A549 (cell line): ENCODE measurements at regions not wholly inside any gene's neighbourhood (a gene's known extent, or its start where the extent isn't known, plus 50 kb on each side); places are given as distances from the start of the nearest gene placed in this dataset.

ENCODE experiments used
- ATAC-seq, 2 experiments: fragments of 200-7000 bp in 1 of 2; fragments of >200 bp in 1 of 2; cut with Nextera tagmentation in 1 of 2; cut with Tn5 transposase in 1 of 2; 3 replicates each; pipeline versions ENCODE4 v1.8.0 to v1.9.1; 2018 to 2020; ENCODE audit warnings: mild to moderate bottlenecking in 1 of 2, moderate library complexity in 1 of 2
- CTCF ChIA-PET: fragments of 300-600 bp; sonication (Branson Sonifier 250); formaldehyde crosslinking; extraction: SDS; loops from one replicate; lab custom pipeline; 2021; ENCODE audit warnings: antibody characterized with exemption, inconsistent platforms; lab: Yijun Ruan, JAX
- POLR2A ChIA-PET: fragments of 350-600 bp; formaldehyde crosslinking; extraction: SDS; loops from one replicate; lab custom pipeline; 2021; ENCODE audit warnings: antibody characterized with exemption, inconsistent platforms; lab: Yijun Ruan, JAX
- DNase-seq, 2 experiments: peaks; one replicate each; pipeline versions ENCODE4 v3.0.0 to v3.0.0-alpha.2; 2011 to 2016; ENCODE audit warnings: low read depth in 1 of 2, low spot score in 1 of 2
- FAIRE-seq: peaks from 2 replicates; lab custom pipeline; 2011; peaks lifted over from hg19 to GRCh38; lab: Jason Lieb, UNC
- H3K27ac ChIP-seq, 2 experiments: fragments of >200 bp; sonication (Bioruptor Twin); formaldehyde crosslinking; 3 replicates each; pipeline ENCODE4 v1.5.1; 2016 to 2017
- H3K4me1 ChIP-seq: fragments of >200 bp; sonication (Bioruptor Twin); formaldehyde crosslinking; 3 replicates; pipeline ENCODE4 v1.6.1; 2016
- H3K4me2 ChIP-seq: fragments of >200 bp; sonication (Bioruptor Twin); formaldehyde crosslinking; 3 replicates; pipeline ENCODE4 v1.6.1; 2016
- H3K4me3 ChIP-seq: fragments of >200 bp; sonication (Bioruptor Twin); formaldehyde crosslinking; 3 replicates; pipeline ENCODE4 v1.5.1; 2016
- H3K9me3 ChIP-seq: fragments of >200 bp; sonication (Bioruptor Twin); formaldehyde crosslinking; 3 replicates; pipeline ENCODE4 v1.6.1; 2016
- CHD4 ChIP-seq: fragments of 200-600 bp; sonication (generic); IDR thresholded peaks from 2 replicates; pipeline ENCODE4 v1.6.1; 2016; ENCODE audit warnings: antibody characterized with exemption, mild to moderate bottlenecking, borderline replicate concordance
- CTCF ChIP-seq: fragments of >200 bp; sonication (Bioruptor Twin); formaldehyde crosslinking; IDR thresholded peaks from 3 replicates; pipeline ENCODE4 v1.5.1; 2016
- E2F6 ChIP-seq: IDR thresholded peaks from 2 replicates; pipeline ENCODE4 v1.6.1; 2012; ENCODE audit warnings: low read depth, borderline replicate concordance
- EHF ChIP-seq: fragments of 250-450 bp; sonication (Bioruptor Pico); IDR thresholded peaks from 2 replicates; pipeline ENCODE4 v1.5.0; 2020; ENCODE audit warnings: mild to moderate bottlenecking
- ESRRA ChIP-seq: fragments of 150-350 bp; IDR thresholded peaks from 2 replicates; pipeline ENCODE4 v1.6.1; 2014; ENCODE audit warnings: mild to moderate bottlenecking, low read length, borderline replicate concordance
- FOXS1 ChIP-seq: fragments of 250-450 bp; sonication (Bioruptor Pico); IDR thresholded peaks from 2 replicates; pipeline ENCODE4 v1.5.0; 2020; ENCODE audit warnings: mild to moderate bottlenecking, moderate library complexity
- HDAC2 ChIP-seq: fragments of 200-600 bp; sonication (generic); IDR thresholded peaks from 2 replicates; pipeline ENCODE4 v1.6.1; 2016
- HOXA7 ChIP-seq: fragments of 250-450 bp; sonication (Bioruptor Pico); IDR thresholded peaks from 2 replicates; pipeline ENCODE4 v1.5.0; 2020; ENCODE audit warnings: mild to moderate bottlenecking, moderate library complexity
- JUN ChIP-seq, 2 experiments: fragments of >200 bp; sonication (Bioruptor Twin); formaldehyde crosslinking; IDR thresholded peaks; 2 replicates in 1 of 2; 3 replicates in 1 of 2; pipeline ENCODE4 v1.6.1; 2016 to 2017
- KDM1A ChIP-seq: fragments of 200-600 bp; sonication (generic); IDR thresholded peaks from 2 replicates; pipeline ENCODE4 v1.6.1; 2016; ENCODE audit warnings: low read depth, mild to moderate bottlenecking
- KDM5A ChIP-seq: fragments of 200-600 bp; sonication (generic); IDR thresholded peaks from 2 replicates; pipeline ENCODE4 v1.6.1; 2016; ENCODE audit warnings: antibody characterized with exemption, mild to moderate bottlenecking
- MAFK ChIP-seq: fragments of 450-650 bp; IDR thresholded peaks from 2 replicates; pipeline ENCODE4 v1.6.1; 2014; ENCODE audit not compliant: partially characterized antibody
- NFE2L2 ChIP-seq: fragments of 150-350 bp; conservative IDR thresholded peaks from 2 replicates; pipeline ENCODE4 v1.6.1; 2014; ENCODE audit warnings: low read length
- NR3C1 ChIP-seq: fragments of >200 bp; sonication (Bioruptor Twin); formaldehyde crosslinking; IDR thresholded peaks from 3 replicates; pipeline ENCODE4 v1.6.1; 2017
- RCOR1 ChIP-seq: fragments of 150-350 bp; IDR thresholded peaks from 2 replicates; pipeline ENCODE4 v1.6.1; 2014; ENCODE audit warnings: antibody characterized with exemption, low read length, low read depth
- REST ChIP-seq: fragments of 200-600 bp; sonication (generic); IDR thresholded peaks from 2 replicates; pipeline ENCODE4 v1.6.1; 2016; ENCODE audit warnings: antibody characterized with exemption, mild to moderate bottlenecking, moderate library complexity
- SMC3 ChIP-seq: fragments of >200 bp; sonication (Bioruptor Twin); formaldehyde crosslinking; IDR thresholded peaks from 3 replicates; pipeline ENCODE4 v1.6.1; 2018; ENCODE audit warnings: inconsistent platforms
- WGBS: methylation state at CpG from one replicate; pipeline ENCODE4 v1.1.6; 2017; ENCODE audit errors: missing lambda C conversion rate; 5-methylcytosine and 5-hydroxymethylcytosine counted together
- TF ChIP-seq, protein P1 (sequence below): fragments of 450-650 bp; IDR thresholded peaks from 2 replicates; pipeline ENCODE4 v1.6.1; 2014; ENCODE audit warnings: antibody characterized with exemption
- TF ChIP-seq, protein P2 (sequence below): IDR thresholded peaks from 2 replicates; pipeline ENCODE4 v1.6.1; 2012

- FAIRE-seq (no peak), ATAC-seq (no peak), DNase-seq (no peak)
- no peak overlapping the region for H3K27ac ChIP-seq
- H3K4me1 ChIP-seq, result no peaks in the 10 kb centered on the region
- peaks cover 3% of the 10 kb centered on the region; the same call in 1 of the 3 replicates for H3K9me3 ChIP-seq
- ChIA-PET CTCF (no interaction called here), POLR2A (no interaction called here)
- H3K4me2 ChIP-seq, result no peak overlapping the region
- WGBS, result 4% methylated on average over 3 of the region's 3 CpGs
- no peak overlapping the region for H3K4me3 ChIP-seq
- TF ChIP-seq NFE2L2 (no peak), RCOR1 (no peak), CTCF (no peak), KDM5A (no peak), ESRRA (no peak)
Observed at GRCh38 chr2:78734221-78734620, 291.3 kb upstream of the REG3G start.

DNA sequence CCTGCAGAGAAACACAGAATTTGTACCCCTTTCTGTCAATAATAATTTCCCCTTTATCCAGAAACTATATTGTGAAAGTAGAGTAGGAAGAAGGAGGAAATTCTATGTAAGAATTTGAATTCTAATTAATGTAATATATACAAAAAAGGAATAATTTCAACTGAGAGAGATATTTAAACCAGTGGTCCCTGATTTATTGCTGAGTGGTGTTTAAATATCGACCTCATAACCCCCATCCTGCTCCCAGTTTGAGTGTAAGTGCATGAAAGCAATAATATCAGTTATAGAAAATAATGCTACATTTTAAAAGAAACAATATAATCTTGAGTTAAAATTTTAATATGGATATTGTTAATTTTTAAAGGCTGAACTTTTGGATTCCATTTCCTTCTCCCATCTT, 286.2 kb upstream of the REG3G start:
- Histone ChIP-seq H3K4me2 (no peak overlapping the region), H3K4me1 (no peaks in the 10 kb centered on the region), H3K4me3 (no peak overlapping the region), H3K9me3 (no peaks in the 10 kb centered on the region), H3K27ac (no peak overlapping the region)
- CTCF ChIA-PET, result interaction anchor here (1.0 kb wide), 1 partner anchor 66 kb away, joined by 6 read pairs; no protein-coding TSS in a partner anchor
- FAIRE-seq (no peak), ATAC-seq (no peak), DNase-seq (no peak)
- 0% methylated on average over 1 of the region's 1 CpG for WGBS
- POLR2A ChIA-PET, result no interaction called here
- TF ChIP-seq JUN (IDR thresholded peaks at IDR 0.05), result no peak
- no peak for TF ChIP-seq HOXA7 (CRISPR knock-in tag)
- no peak for TF ChIP-seq EHF (CRISPR knock-in tag)

- no peak for ATAC-seq
- H3K27ac ChIP-seq, result no peak overlapping the region
- no peak for DNase-seq
- ChIA-PET POLR2A (no interaction called here), CTCF (no interaction called here)
- TF ChIP-seq REST, result no peak
- no peak for TF ChIP-seq FOXS1 (CRISPR knock-in tag)
- TF ChIP-seq EHF (CRISPR knock-in tag), result no peak
- TF ChIP-seq MAFK, result no peak
- no peak for TF ChIP-seq HDAC2
- TF ChIP-seq SMC3, result no peak
- TF ChIP-seq NR3C1, result no peak
- no peak for TF ChIP-seq E2F6
- no peak for FAIRE-seq
- WGBS, result 2% methylated on average over 1 of the region's 1 CpG
- no peak overlapping the region for H3K4me2 ChIP-seq
- H3K9me3 ChIP-seq, result 0 out of 3 replicates have a peak, but pooled peaks cover 2% of the 10 kb centered on the region
- H3K4me1 ChIP-seq, result no peaks in the 10 kb centered on the region
- no peak overlapping the region for H3K4me3 ChIP-seq
Observed at GRCh38 chr2:78749638-78750037, 275.9 kb upstream of the REG3G start.

DNA sequence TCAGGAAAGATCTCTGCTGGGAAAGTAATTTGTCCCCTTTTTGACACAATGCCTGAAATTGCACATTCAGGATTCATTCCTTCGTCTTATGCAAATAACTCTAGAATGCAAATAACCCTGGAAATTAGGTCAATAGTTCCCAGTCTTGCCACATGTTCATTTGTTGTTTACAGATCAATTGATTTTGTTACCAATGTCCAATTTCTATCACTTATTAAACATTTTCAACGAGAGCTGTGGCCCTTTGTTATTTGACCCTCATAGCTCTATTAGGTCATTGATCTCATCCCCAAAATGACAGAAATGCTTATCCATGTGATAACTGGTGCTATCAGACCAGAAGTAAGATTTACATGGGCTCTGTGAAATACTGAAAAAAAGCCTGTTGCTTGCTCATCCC, 275.3 kb upstream of the REG3G start:
- ATAC-seq, result no peak
- FAIRE-seq, result no peak
- ChIA-PET CTCF (no interaction called here), POLR2A (no interaction called here)
- no peak overlapping the region for H3K27ac ChIP-seq
- no peaks in the 10 kb centered on the region for H3K4me1 ChIP-seq
- no peak overlapping the region for H3K4me2 ChIP-seq
- 0 out of 3 replicates have a peak, but pooled peaks cover 2% of the 10 kb centered on the region for H3K9me3 ChIP-seq
- no peak for DNase-seq
- no peak overlapping the region for H3K4me3 ChIP-seq
- WGBS, result 3% methylated on average over 2 of the region's 2 CpGs
- TF ChIP-seq HOXA7 (CRISPR knock-in tag) (no peak), KDM1A (no peak), CHD4 (no peak), REST (no peak)
- TF ChIP-seq, protein P1, sequence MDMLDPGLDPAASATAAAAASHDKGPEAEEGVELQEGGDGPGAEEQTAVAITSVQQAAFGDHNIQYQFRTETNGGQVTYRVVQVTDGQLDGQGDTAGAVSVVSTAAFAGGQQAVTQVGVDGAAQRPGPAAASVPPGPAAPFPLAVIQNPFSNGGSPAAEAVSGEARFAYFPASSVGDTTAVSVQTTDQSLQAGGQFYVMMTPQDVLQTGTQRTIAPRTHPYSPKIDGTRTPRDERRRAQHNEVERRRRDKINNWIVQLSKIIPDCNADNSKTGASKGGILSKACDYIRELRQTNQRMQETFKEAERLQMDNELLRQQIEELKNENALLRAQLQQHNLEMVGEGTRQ, result no peak
- TF ChIP-seq, protein P2, sequence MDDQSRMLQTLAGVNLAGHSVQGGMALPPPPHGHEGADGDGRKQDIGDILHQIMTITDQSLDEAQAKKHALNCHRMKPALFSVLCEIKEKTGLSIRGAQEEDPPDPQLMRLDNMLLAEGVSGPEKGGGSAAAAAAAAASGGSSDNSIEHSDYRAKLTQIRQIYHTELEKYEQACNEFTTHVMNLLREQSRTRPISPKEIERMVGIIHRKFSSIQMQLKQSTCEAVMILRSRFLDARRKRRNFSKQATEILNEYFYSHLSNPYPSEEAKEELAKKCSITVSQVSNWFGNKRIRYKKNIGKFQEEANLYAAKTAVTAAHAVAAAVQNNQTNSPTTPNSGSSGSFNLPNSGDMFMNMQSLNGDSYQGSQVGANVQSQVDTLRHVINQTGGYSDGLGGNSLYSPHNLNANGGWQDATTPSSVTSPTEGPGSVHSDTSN, result no peak
